Spleen (tissue), 11 donors: ENCODE measurements at regions not wholly inside any gene's neighbourhood (a gene's known extent, or its start where the extent isn't known, plus 50 kb on each side); places are given as distances from the start of the nearest gene placed in this dataset.

ENCODE experiments used
- DNase-seq: peaks from one replicate; pipeline ENCODE4 v3.0.0-alpha.2; 2020
- H3K27ac ChIP-seq, 8 donors: fragments of 200-600 bp; sonication (generic) in 7 of 8; 1 replicate in 4 of 8; 2 replicates in 4 of 8; pipeline versions ENCODE4 v1.5.0 to v1.8.0; 2016 to 2021; ENCODE audit warnings: inconsistent platforms in 4 of 8, mild to moderate bottlenecking in 4 of 8, moderate library complexity in 1 of 8
- H3K27me3 ChIP-seq, 7 donors: fragments of 200-600 bp; sonication (generic) in 6 of 7; replicated peaks in 1 of 7; 1 replicate in 4 of 7; 2 replicates in 3 of 7; pipeline versions ENCODE4 v1.5.0 to v1.8.0; 2016 to 2021; ENCODE audit warnings: inconsistent platforms in 3 of 7, mild to moderate bottlenecking in 1 of 7
- H3K36me3 ChIP-seq, 6 donors: fragments of 200-600 bp; sonication (generic) in 5 of 6; 1 replicate in 4 of 6; 2 replicates in 2 of 6; pipeline versions ENCODE4 v1.5.0 to v1.8.0; 2016 to 2021; ENCODE audit warnings: inconsistent platforms in 2 of 6
- H3K4me1 ChIP-seq, 6 donors: fragments of 200-600 bp; sonication (generic) in 5 of 6; 1 replicate in 3 of 6; 2 replicates in 3 of 6; pipeline versions ENCODE4 v1.5.0 to v1.8.0; 2016 to 2021; ENCODE audit warnings: inconsistent platforms in 3 of 6
- H3K4me3 ChIP-seq, 8 donors: fragments of 200-600 bp; sonication (generic) in 7 of 8; 1 replicate in 4 of 8; 2 replicates in 4 of 8; pipeline versions ENCODE4 v1.5.0 to v1.8.0; 2016 to 2021; ENCODE audit warnings: inconsistent platforms in 4 of 8, mild to moderate bottlenecking in 4 of 8, moderate library complexity in 2 of 8
- H3K9me3 ChIP-seq, 8 donors: fragments of 200-600 bp; sonication (generic) in 7 of 8; 1 replicate in 4 of 8; 2 replicates in 4 of 8; pipeline versions ENCODE4 v1.5.0 to v1.8.0; 2016 to 2021; ENCODE audit warnings: inconsistent platforms in 4 of 8
- POLR2A ChIP-seq, 3 donors: fragments of 450-650 bp; IDR thresholded peaks; one replicate each; pipeline ENCODE4 v1.5.1; 2017; ENCODE audit warnings: antibody characterized with exemption in 3 of 3, mild to moderate bottlenecking in 1 of 3
- POLR2AphosphoS5 ChIP-seq, 3 donors: sonication (generic); formaldehyde crosslinking; IDR thresholded peaks; one replicate each; pipeline ENCODE4 v1.5.1; 2017; ENCODE audit warnings: antibody characterized with exemption in 3 of 3
- WGBS, 5 donors: extraction: QIAGEN DNeasy Blood & Tissue Kit in 3 of 5; methylation state at CpG; one replicate each; pipeline versions ENCODE4 v1.1.5 to v1.1.7; 2013 to 2018; 5-methylcytosine and 5-hydroxymethylcytosine counted together
- intact Hi-C: fragments of 100-400 bp; cut with DNase I; formaldehyde crosslinking; loops from one replicate; pipeline ENCODE4 v1.15.0; 2023; ENCODE audit warnings: low total_unique reads
- TF ChIP-seq, protein P1 (sequence below), 11 experiments: fragments of 200-600 bp in 7 of 11; fragments of 450-650 bp in 4 of 11; sonication (generic) in 4 of 11; IDR thresholded peaks in 8 of 11; conservative IDR thresholded peaks in 3 of 11; 1 replicate in 7 of 11; 2 replicates in 4 of 11; pipeline versions ENCODE4 v1.4.0 to v1.8.0; 2016 to 2021; ENCODE audit warnings: antibody characterized with exemption in 11 of 11, inconsistent platforms in 4 of 11, mild to moderate bottlenecking in 1 of 11
- donor health status: healthy with polysubstance abuse.
- donor health status: DM: no; HTN: no; CAD: no; lungs with moderate emphysema.
- donor health status: DM: no; HTN: no; CAD: no.
- donor health status: Bipolar disorder and iron deficiency.
- donor health status: healthy.
- donor health status: DM: no; HTN: no; CAD: no.
- donor health status: DM: yes; HTN: yes; CAD: no.

DNA sequence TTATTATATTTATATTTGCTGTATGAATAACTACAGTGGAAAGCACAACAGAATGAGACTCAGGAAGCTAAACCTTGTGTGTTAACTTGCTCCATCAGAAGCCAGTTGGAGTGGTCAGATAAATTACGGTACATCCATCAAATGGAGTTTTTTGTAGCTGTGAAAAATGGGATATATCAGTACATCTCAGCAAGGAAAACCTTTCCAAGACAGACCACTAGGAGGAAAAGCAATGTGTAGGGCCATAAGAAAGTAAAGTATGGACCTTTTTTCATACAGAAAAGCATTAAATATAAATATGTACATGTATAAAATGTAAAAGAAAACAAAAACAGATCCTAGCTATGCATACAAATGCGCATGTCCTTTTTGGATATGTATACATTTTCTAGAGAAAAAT, 403.8 kb upstream of the CDH11 start:
- 93 to 98% (median 95%) methylated on average over 2 of the region's 2 CpGs for WGBS, 5 donors
- H3K36me3 ChIP-seq, result no peaks in the 10 kb centered on the region
- no peak for DNase-seq
- no peaks in the 10 kb centered on the region for H3K4me1 ChIP-seq
- intact Hi-C loops, result no loop called here
- H3K27me3 ChIP-seq, result no peaks in the 10 kb centered on the region
- no peak overlapping the region for H3K27ac ChIP-seq
- H3K9me3 ChIP-seq, result peaks cover 0 to 15% (median 5%) of the 10 kb centered on the region in 8 donors
- no peak overlapping the region for H3K4me3 ChIP-seq
- no peak for TF ChIP-seq POLR2A (IDR thresholded peaks at IDR 0.05)
- TF ChIP-seq, protein P1, sequence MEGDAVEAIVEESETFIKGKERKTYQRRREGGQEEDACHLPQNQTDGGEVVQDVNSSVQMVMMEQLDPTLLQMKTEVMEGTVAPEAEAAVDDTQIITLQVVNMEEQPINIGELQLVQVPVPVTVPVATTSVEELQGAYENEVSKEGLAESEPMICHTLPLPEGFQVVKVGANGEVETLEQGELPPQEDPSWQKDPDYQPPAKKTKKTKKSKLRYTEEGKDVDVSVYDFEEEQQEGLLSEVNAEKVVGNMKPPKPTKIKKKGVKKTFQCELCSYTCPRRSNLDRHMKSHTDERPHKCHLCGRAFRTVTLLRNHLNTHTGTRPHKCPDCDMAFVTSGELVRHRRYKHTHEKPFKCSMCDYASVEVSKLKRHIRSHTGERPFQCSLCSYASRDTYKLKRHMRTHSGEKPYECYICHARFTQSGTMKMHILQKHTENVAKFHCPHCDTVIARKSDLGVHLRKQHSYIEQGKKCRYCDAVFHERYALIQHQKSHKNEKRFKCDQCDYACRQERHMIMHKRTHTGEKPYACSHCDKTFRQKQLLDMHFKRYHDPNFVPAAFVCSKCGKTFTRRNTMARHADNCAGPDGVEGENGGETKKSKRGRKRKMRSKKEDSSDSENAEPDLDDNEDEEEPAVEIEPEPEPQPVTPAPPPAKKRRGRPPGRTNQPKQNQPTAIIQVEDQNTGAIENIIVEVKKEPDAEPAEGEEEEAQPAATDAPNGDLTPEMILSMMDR (IDR thresholded peaks at IDR 0.05 in 8 of 11, conservative IDR thresholded peaks at IDR 0.05 in 3 of 11), result no peak
- no peak for TF ChIP-seq POLR2AphosphoS5 (IDR thresholded peaks at IDR 0.05)

DNA sequence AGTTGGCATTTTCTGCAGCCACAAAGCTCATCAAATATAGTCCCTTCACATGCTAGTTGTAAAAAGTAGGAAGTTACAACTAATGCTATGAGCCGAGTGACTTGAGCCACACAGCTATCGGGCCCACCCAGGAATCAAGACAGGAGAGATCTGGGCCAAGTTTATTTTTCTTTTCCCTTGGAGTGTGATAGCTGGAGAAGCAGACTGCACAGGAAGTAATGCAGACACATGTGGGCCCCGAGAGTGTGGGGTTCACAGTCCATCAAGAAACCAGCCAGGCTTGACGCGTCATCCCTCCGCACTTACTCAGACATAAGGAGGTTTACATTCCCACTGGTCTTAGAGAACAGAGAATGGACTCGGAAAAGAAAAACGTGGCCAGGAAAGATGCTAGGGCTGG, 403.1 kb upstream of the CDH11 start:
- Histone ChIP-seq H3K27me3 (no peaks in the 10 kb centered on the region), H3K4me3 (no peak overlapping the region), H3K4me1 (no peaks in the 10 kb centered on the region), H3K27ac (no peak overlapping the region), H3K9me3 (peaks cover 0 to 15% (median 5%) of the 10 kb centered on the region in 8 donors), H3K36me3 (no peaks in the 10 kb centered on the region)
- TF ChIP-seq POLR2A (IDR thresholded peaks at IDR 0.05) (no peak), POLR2AphosphoS5 (IDR thresholded peaks at IDR 0.05) (no peak)
- TF ChIP-seq, protein P1 (IDR thresholded peaks at IDR 0.05 in 8 of 11, conservative IDR thresholded peaks at IDR 0.05 in 3 of 11), result no peak
- WGBS, 5 donors, result 54 to 64% (median 59%) methylated on average over 8 of the region's 8 CpGs
- intact Hi-C loops, result no loop called here
- no peak for DNase-seq

DNA sequence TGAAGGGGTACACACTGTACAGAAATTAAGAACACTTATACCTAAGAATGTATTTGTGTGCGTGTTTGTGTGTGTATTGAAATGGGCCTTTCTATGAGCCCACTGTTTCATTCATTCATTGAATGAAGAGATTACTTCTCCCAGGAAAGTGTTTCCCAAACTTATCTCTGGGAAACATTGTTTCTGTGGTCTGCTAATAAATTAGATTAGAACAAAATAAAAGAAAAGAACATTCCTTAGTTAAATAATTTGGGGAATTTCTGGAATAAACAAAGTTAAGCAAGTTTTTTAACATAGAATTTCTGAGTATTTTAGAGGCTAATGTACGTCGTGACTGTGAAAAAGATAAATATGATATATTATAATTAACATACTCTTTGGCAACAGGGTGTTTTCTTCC, 402.4 kb upstream of the CDH11 start:
- no peak overlapping the region for H3K4me3 ChIP-seq
- no peaks in the 10 kb centered on the region for H3K36me3 ChIP-seq
- no peaks in the 10 kb centered on the region for H3K4me1 ChIP-seq
- H3K9me3 ChIP-seq, result peaks cover 0 to 15% (median 5%) of the 10 kb centered on the region in 8 donors
- H3K27me3 ChIP-seq, result no peaks in the 10 kb centered on the region
- 82 to 90% (median 86%) methylated on average over 3 of the region's 3 CpGs for WGBS, 5 donors
- TF ChIP-seq, protein P1 (IDR thresholded peaks at IDR 0.05 in 8 of 11, conservative IDR thresholded peaks at IDR 0.05 in 3 of 11), result no peak
- TF ChIP-seq POLR2AphosphoS5 (IDR thresholded peaks at IDR 0.05), result no peak
- TF ChIP-seq POLR2A (IDR thresholded peaks at IDR 0.05), result no peak
- intact Hi-C loops, result no loop called here
- DNase-seq, result no peak
- H3K27ac ChIP-seq, result no peak overlapping the region

DNA sequence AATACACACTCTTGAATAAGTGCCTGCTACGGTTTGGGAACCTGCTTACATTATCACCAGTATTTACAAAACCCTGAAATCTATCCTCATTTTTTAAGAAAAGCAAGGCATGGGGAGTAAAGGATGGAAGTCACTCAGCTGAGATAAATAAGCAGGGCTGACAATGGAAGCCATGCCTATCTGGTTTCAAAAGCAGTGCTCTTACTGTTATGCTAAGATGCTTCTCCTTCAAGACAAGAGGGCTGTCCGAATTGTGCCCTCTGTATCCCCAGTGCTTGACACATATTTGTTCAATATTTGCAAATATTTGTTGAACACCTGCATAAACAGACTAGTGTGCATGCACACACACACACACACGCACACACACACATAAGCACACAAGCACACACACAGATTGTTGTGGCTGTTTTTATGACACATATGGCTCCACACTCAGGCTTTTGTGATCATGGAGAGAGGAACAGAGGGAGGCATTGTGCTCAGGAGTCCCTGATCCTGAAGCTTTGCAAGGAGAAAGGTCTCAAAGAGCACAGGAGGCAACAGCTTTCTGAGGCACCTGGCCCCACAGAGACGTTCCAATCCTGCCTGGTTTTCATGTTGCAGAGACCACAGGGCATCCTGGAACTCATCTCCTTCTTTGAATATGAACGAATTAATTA, 401.6 kb upstream of the CDH11 start:
- intact Hi-C loops, result no loop called here
- no peak for DNase-seq
- H3K4me3 ChIP-seq, result no peak overlapping the region
- H3K27me3 ChIP-seq, result no peaks in the 10 kb centered on the region
- no peak for TF ChIP-seq POLR2A (IDR thresholded peaks at IDR 0.05)
- TF ChIP-seq, protein P1 (IDR thresholded peaks at IDR 0.05 in 8 of 11, conservative IDR thresholded peaks at IDR 0.05 in 3 of 11), result no peak
- H3K36me3 ChIP-seq, result no peaks in the 10 kb centered on the region
- 78 to 89% (median 86%) methylated on average over 5 of the region's 5 CpGs for WGBS, 5 donors
- peaks cover 0 to 15% (median 5%) of the 10 kb centered on the region in 8 donors for H3K9me3 ChIP-seq
- H3K27ac ChIP-seq, result no peak overlapping the region
- no peaks in the 10 kb centered on the region for H3K4me1 ChIP-seq
